Cardiac fibroblast (primary cell): ENCODE measurements at regions not wholly inside any gene's neighbourhood (a gene's known extent, or its start where the extent isn't known, plus 50 kb on each side); places are given as distances from the start of the nearest gene placed in this dataset.
A peak's percentile ranks its signal among the peaks of the same experiment; 100 is the strongest.

Experiments used
- DNase-seq, 2 donors: peaks; one replicate each; pipeline versions ENCODE4 v3.0.0 to v3.0.0-alpha.2; 2010; ENCODE audit warnings: low read depth in 2 of 2
- H3K4me3 ChIP-seq, 2 donors: replicated peaks in 1 of 2; 1 replicate in 1 of 2; 2 replicates in 1 of 2; pipeline ENCODE4 v1.5.1; 2011; ENCODE audit warnings: low read depth in 2 of 2, low read length in 2 of 2, mild to moderate bottlenecking in 2 of 2, moderate library complexity in 1 of 2
- TF ChIP-seq, protein P1 (sequence below): IDR thresholded peaks from one replicate; pipeline ENCODE4 v1.5.1; 2011; ENCODE audit warnings: low read depth, mild to moderate bottlenecking, low read length, inconsistent platforms

DNA sequence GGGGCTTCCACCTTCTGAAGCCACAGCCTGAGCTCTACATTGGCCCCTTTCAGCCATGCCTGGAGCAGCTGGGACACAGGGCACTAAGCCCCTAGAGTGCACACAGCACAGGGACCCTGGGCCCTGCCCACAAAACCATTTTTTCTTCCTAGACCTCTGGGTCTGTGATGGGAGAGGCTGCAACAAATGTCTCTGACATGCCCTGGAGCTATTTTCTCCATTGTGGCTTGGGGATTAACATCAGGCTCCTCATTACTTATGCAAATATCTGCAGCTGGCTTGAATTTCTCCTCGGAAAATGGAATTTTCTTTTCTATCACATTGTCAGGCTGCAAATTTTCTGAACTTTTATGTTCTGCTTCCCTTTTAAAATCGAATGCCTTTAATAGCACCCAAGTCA lies 795.7 kb downstream of the LTN1 start:
- H3K4me3 ChIP-seq: no peak overlapping the region
- DNase-seq: no peak
- TF ChIP-seq, protein P1, sequence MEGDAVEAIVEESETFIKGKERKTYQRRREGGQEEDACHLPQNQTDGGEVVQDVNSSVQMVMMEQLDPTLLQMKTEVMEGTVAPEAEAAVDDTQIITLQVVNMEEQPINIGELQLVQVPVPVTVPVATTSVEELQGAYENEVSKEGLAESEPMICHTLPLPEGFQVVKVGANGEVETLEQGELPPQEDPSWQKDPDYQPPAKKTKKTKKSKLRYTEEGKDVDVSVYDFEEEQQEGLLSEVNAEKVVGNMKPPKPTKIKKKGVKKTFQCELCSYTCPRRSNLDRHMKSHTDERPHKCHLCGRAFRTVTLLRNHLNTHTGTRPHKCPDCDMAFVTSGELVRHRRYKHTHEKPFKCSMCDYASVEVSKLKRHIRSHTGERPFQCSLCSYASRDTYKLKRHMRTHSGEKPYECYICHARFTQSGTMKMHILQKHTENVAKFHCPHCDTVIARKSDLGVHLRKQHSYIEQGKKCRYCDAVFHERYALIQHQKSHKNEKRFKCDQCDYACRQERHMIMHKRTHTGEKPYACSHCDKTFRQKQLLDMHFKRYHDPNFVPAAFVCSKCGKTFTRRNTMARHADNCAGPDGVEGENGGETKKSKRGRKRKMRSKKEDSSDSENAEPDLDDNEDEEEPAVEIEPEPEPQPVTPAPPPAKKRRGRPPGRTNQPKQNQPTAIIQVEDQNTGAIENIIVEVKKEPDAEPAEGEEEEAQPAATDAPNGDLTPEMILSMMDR: no peak

DNA sequence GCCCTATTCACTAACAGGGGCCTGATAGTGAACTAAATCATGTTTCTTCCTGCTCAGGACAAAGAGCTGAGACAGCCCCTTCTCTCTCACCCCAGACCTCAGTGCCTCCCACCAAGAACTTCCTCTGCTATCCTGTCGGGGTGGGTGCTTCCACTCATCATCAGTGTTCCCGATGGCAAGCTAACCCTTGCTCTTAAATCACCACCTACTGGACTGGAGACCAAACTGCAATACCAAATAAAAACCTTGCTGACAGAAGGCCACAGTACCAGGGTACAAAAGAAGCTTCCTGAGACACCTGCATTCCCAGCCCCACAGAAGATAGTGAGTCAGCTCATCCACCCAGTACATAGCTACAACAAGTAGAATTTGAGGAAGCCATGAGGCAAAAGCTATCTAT lies 799.5 kb downstream of the LTN1 start:
- DNase-seq: no peak
- no peak overlapping the region for H3K4me3 ChIP-seq
- TF ChIP-seq, protein P1: peak; percentile 9

DNA sequence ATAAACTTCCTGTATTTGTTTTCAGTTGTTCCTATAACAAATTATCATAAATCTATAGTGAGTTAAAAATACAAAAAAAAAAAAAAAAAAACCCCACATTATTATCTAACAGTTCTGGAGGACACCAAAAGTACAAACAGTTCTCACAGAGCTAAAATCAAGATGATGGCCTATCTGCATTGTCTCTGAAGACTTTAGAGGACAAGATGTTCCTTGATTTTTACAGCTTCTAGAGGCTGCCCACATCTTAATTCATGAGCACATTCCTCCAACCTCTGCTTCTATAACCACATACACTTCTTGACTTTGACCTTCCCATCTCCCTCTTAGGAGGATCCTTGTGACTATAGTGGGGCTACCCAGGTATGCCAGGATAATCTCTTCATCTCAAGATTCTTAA lies 806.1 kb downstream of the LTN1 start:
- DNase-seq: no peak
- no peak overlapping the region for H3K4me3 ChIP-seq
- TF ChIP-seq, protein P1: no peak

DNA sequence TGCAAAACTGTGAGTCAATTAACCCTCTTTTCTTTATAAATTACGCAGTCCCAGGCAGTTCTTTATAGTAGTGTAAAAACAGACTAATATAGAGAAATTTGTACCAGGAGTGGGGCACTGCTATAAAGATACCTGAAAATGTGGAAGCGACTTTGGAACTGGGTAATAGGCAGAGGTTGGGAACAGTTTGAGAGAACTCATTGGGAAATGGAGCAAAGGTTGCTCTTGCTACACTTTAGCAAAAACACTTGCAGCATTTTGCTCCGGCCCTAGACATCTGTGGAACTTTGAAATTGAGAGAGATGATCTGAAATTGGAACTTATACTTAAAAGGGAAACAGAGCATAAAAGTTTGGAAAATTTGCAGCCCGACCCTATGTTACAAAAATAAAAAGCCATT lies 810.9 kb downstream of the LTN1 start:
- no peak overlapping the region for H3K4me3 ChIP-seq
- DNase-seq: no peak
- TF ChIP-seq, protein P1: no peak

DNA sequence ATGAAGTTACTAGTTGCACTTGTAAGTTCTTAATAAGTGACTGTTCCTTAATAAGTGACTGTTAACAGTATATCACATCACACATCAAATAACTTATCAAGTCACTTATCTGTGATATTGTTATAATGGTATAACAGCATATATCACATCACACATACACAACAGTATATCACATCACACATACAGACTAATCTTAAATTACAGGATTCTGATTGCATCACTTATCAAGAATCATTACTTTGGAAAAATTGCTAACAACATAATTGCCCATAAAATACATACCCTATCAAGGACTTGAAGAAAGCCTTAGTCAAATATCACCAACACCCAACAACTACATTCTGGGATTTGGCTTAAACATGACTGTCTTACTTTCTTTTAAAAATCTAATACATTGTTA lies 813.5 kb downstream of the LTN1 start:
- TF ChIP-seq, protein P1: no peak
- no peak for DNase-seq
- H3K4me3 ChIP-seq: no peak overlapping the region

DNA sequence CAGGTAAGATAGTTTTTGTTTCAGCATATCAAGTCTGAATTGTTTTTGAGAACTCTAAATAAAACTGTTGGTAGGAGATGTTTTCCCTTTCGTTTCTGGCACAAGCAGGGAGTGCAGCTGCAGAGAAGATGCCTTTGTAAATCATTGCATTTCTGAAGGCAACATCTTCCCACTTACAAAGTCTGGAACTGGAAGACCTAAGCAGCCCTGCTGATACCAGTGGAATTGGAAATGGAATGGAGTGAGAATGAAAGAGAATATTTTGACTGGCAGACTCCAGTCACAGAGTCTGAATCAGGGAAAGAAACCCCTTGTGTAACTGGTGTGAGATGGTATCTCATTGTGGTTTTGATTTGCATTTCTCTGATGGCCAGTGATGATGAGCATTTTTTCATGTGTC lies 815.6 kb downstream of the LTN1 start:
- TF ChIP-seq, protein P1: no peak
- no peak for DNase-seq

DNA sequence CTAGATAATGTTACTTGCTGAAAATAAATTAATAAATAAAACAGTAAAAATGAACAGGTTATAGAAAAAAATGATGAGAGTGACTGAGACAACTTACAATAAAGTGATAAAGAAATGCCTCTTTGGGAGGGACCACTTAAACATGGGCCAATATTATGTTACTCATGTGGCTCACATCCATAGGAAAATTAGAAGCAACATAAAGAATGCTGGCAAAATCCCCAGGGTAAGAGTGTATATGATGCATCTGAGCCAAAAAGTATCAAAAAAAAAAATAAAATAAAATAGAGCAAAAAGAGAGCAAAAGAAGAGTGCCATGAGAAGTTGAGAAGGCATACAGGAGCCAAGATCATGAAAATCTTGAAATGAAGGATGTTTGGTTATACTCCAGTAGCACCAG lies 818.0 kb downstream of the LTN1 start:
- TF ChIP-seq, protein P1: no peak
- DNase-seq: peak; percentile 15 to 17
- no peak overlapping the region for H3K4me3 ChIP-seq

More for the DNA sequence above, 815.6 kb downstream of the LTN1 start:
- no peak overlapping the region for H3K4me3 ChIP-seq
